GM12891 (cell line): ENCODE measurements at regions not wholly inside any gene's neighbourhood (a gene's known extent, or its start where the extent isn't known, plus 50 kb on each side); places are given as distances from the start of the nearest gene placed in this dataset.

Experiments used
- POLR2A ChIP-seq: IDR thresholded peaks from 2 replicates; pipeline ENCODE4 v1.6.1; 2011; ENCODE audit warnings: low read depth, low read length, control low read depth
- POLR2AphosphoS5 ChIP-seq: IDR thresholded peaks from 2 replicates; pipeline ENCODE4 v1.6.1; 2011; ENCODE audit warnings: low read depth, low read length, control low read depth
- SPI1 ChIP-seq: IDR thresholded peaks from 2 replicates; pipeline ENCODE4 v1.6.1; 2011; ENCODE audit warnings: low read depth, low read length, control low read depth
- TAF1 ChIP-seq: IDR thresholded peaks from 2 replicates; pipeline ENCODE4 v1.6.1; 2011; ENCODE audit warnings: low read depth, low read length, control low read depth

DNA sequence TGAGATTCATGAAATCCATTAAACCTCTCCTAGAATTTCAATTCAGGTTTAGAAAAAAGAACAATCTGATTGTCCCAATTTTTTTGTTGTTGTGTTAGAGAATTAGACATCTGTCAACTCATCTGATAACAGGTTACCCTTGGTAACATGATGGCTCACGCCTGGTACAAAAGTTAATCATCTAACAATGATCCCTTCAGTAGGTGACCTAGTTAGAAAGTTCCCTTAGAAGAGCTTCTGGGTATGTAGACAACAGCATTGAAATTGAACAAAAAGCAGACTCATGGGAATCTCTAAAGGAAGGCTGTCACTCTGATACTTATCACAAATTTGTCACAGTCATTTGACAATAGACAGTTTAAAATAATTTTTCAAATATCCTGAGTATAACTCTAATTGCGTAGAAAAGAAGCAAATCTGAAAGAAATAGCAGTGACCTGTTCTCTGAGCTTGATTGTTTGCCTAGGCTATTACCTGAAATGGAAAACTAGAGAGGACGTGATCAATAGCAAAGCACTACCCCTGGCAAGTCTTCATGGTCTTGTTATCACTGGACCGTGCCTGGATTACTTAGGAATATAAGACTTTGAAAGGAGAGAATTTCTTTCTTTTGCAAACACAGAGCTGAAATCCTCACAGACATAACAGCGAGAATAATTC lies 880.4 kb upstream of the AGA start:
- no peak for TF ChIP-seq POLR2A
- no peak for TF ChIP-seq TAF1
- no peak for TF ChIP-seq SPI1
- no peak for TF ChIP-seq POLR2AphosphoS5
